ENCODE measurements at regions not wholly inside any gene's neighbourhood (a gene's known extent, or its start where the extent isn't known, plus 50 kb on each side); places are given as distances from the start of the nearest gene placed in this dataset.
A peak's percentile ranks its signal among the peaks of the same experiment; 100 is the strongest.
"Not testable (repeated sequence)": the region's sequence is repeated elsewhere in the genome, so short reads cannot be mapped to it uniquely, and the experiment has no call there.

GRCh38 chr10:3573498-3573897 is 211.5 kb downstream of the KLF6 start:
- no peak overlapping the region for H3K4me3 Mint-ChIP-seq
- H3K27ac Mint-ChIP-seq: no peak overlapping the region
- H3K4me1 Mint-ChIP-seq (ENCODE audit: low read depth): no peaks in the 10 kb centered on the region
- H3K36me3 Mint-ChIP-seq (ENCODE audit: low read depth): no peaks in the 10 kb centered on the region
- DNase-seq: no peak
- peaks cover 9% of the 10 kb centered on the region for H3K27me3 Mint-ChIP-seq
- H3K9me3 Mint-ChIP-seq: no peaks in the 10 kb centered on the region

DNA sequence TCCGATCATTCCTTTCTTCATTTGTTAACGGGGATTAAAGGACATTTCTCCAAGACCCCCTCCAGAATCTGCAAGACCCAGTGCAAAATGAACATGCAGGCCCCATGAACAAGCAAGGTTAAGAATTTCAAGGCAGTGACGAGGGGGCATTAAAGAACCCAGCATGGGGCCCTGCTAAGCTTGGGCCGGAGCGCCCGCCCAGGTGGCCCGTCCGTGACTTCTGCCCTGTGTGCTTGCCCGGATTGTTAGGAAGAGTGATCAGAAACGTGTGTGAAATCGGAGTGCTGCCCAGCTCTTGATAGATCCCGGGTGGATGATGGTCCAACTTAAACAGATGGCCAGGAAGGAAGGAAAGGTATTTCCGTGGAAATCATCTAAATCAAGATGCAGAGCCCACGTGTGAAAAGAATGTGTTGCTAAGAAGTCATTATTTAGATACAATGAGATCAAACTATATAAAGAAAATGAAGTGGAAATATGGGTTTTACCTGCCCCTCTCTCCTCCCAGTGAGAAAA is 213.6 kb downstream of the KLF6 start:
- peaks cover 4% of the 10 kb centered on the region for H3K4me1 Mint-ChIP-seq (ENCODE audit: low read depth)
- H3K9me3 Mint-ChIP-seq: no peaks in the 10 kb centered on the region
- H3K4me3 Mint-ChIP-seq: no peak overlapping the region
- H3K27me3 Mint-ChIP-seq: peaks cover 4% of the 10 kb centered on the region
- H3K27ac Mint-ChIP-seq: no peak overlapping the region
- DNase-seq: no peak
- no peaks in the 10 kb centered on the region for H3K36me3 Mint-ChIP-seq (ENCODE audit: low read depth)

DNA sequence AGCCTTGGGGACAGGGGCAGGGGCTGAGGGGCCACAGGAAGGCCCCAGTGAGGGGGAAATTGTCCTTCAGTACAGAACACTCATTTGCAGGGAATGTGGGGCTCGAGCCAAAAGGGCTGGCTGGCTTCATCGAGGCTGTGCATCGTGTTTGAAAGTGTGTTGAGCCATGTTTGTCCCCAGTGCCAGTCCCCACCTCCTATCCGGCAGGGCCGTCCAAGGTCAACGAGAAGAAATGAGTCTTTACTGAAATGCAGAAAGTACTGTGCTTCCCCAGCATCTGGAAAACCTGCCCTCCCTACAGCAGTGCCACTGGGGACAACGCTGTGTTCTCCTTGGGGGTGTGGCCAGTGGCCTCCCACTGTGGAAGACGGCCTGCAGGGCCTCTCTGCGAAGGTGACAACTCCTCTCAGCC is 214.1 kb downstream of the KLF6 start:
- no peak overlapping the region for H3K4me3 Mint-ChIP-seq
- no peaks in the 10 kb centered on the region for H3K36me3 Mint-ChIP-seq (ENCODE audit: low read depth)
- peaks cover 4% of the 10 kb centered on the region for H3K4me1 Mint-ChIP-seq (ENCODE audit: low read depth)
- no peak overlapping the region for H3K27ac Mint-ChIP-seq
- DNase-seq: no peak
- H3K9me3 Mint-ChIP-seq: no peaks in the 10 kb centered on the region
- peaks cover 4% of the 10 kb centered on the region for H3K27me3 Mint-ChIP-seq

DNA sequence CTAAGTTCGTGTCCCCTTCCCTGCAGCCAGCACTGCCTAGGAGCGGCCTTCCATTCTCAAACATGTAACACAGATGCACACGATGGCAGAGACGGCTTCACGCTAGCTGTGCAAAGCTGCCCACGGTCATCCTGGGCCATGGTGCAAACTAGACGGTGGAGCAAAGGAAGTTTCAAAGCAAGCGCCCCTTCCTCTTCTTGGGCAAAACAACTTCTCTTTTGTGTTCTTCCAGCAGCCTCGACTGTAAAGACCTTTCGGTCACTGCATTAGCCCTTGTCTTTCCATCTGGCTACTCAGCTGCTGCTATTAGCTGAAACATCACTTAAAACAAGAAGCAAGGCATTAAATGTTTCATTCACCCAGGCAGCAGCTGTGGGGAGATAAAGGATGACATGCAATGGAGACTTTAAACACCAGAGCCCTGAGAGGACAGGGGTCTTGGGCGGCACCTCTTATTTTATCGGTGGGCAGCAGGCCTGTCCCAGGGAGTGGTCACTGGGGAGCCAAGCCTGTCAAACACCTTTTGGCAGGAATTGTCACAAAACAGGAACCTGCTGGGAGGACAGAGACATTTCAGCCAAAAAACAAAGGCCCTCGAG is 214.8 kb downstream of the KLF6 start:
- H3K9me3 Mint-ChIP-seq: peaks cover 1% of the 10 kb centered on the region
- H3K27me3 Mint-ChIP-seq: peaks cover 4% of the 10 kb centered on the region
- no peaks in the 10 kb centered on the region for H3K36me3 Mint-ChIP-seq (ENCODE audit: low read depth)
- H3K4me1 Mint-ChIP-seq (ENCODE audit: low read depth): peaks cover 4% of the 10 kb centered on the region
- DNase-seq: no peak
- H3K4me3 Mint-ChIP-seq: no peak overlapping the region
- H3K27ac Mint-ChIP-seq: no peak overlapping the region

DNA sequence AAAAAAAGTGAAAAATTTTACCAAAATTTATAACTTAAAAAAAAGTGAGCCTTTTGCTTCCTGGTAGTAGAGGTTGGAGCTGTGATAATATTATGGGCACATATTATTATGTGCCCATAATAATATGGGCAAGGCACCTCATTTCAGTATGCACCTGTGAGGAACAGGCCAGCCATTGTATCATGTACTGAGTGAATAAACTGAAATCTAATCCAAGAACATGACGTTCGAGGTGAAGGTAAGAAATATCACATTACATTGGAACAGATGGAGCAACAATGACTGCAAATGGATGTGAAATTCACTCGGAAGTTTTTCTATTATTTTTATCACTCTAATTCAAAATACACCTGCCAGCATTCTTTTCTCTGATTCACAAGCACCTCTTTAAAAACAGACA is 216.0 kb downstream of the KLF6 start:
- Mint-ChIP-seq H3K4me1 (ENCODE audit: low read depth) (peaks cover 12% of the 10 kb centered on the region), H3K27ac (no peak overlapping the region), H3K36me3 (ENCODE audit: low read depth) (no peaks in the 10 kb centered on the region), H3K9me3 (peaks cover 3% of the 10 kb centered on the region), H3K4me3 (no peak overlapping the region), H3K27me3 (no peaks in the 10 kb centered on the region)
- no peak for DNase-seq

DNA sequence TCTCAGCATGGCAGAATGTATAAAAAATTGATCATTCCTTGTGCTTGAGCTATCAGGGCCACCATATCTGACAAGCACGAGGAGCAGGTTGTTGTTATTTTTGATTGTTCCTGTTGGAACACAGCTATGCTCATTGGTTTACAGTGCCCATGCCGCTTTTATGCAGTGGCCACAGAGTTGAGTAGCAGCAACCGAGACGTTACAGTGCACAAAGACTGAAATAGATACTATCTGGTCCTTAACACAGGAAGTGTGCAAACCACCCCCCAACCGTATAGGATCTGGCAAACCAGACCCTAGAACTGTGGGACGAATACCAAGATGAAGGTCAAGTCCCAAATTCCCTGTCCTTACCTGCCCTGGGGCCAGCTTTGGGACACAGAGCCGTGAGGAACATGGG is 216.6 kb downstream of the KLF6 start:
- Mint-ChIP-seq H3K9me3 (peaks cover 3% of the 10 kb centered on the region), H3K36me3 (ENCODE audit: low read depth) (no peaks in the 10 kb centered on the region), H3K4me3 (no peak overlapping the region), H3K27ac (no peak overlapping the region), H3K4me1 (ENCODE audit: low read depth) (peaks cover 16% of the 10 kb centered on the region), H3K27me3 (no peaks in the 10 kb centered on the region)
- no peak for DNase-seq

- Mint-ChIP-seq H3K9me3 (peaks cover 3% of the 10 kb centered on the region), H3K4me3 (no peak overlapping the region), H3K4me1 (ENCODE audit: low read depth) (peaks cover 23% of the 10 kb centered on the region), H3K27ac (no peak overlapping the region), H3K36me3 (ENCODE audit: low read depth) (no peaks in the 10 kb centered on the region), H3K27me3 (no peaks in the 10 kb centered on the region)
- DNase-seq: no peak
Observed at GRCh38 chr10:3567291-3567963, 217.6 kb downstream of the KLF6 start.

DNA sequence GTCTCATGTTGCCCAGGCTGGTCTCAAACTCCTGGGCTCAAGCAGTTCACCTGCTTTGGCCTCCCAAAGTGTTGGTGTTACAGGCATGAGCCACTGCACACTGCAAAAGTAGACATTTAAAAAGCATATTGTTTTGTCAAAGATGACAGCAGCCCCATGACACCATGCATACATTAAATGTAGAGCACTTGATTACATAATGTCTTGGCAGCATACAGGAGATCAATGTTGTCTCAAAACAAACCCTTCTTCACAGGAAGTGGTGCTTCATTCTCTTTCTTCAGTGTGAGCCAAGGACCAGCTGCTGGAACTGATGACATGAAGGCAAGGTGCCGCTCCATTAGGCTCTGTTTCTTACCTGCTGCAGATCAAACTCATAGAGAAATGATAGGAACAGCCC is 218.4 kb downstream of the KLF6 start:
- H3K36me3 Mint-ChIP-seq (ENCODE audit: low read depth): no peaks in the 10 kb centered on the region

GRCh38 chr10:3564346-3565002 is 220.5 kb downstream of the KLF6 start:
- Mint-ChIP-seq H3K27ac (no peak overlapping the region), H3K4me1 (ENCODE audit: low read depth) (peaks cover 24% of the 10 kb centered on the region), H3K9me3 (peaks cover 3% of the 10 kb centered on the region), H3K36me3 (ENCODE audit: low read depth) (no peaks in the 10 kb centered on the region), H3K27me3 (peaks cover under 1% of the 10 kb centered on the region), H3K4me3 (no peak overlapping the region)
- no peak for DNase-seq

More for the DNA sequence above, 218.4 kb downstream of the KLF6 start:
- peaks cover 24% of the 10 kb centered on the region for H3K4me1 Mint-ChIP-seq (ENCODE audit: low read depth)
- no peak for DNase-seq
- no peaks in the 10 kb centered on the region for H3K27me3 Mint-ChIP-seq
- H3K9me3 Mint-ChIP-seq: peaks cover 3% of the 10 kb centered on the region
- H3K27ac Mint-ChIP-seq: no peak overlapping the region
- no peak overlapping the region for H3K4me3 Mint-ChIP-seq

- peak; percentile 49 for DNase-seq
- Mint-ChIP-seq H3K4me3 (no peak overlapping the region), H3K4me1 (ENCODE audit: low read depth) (peaks cover 24% of the 10 kb centered on the region), H3K27me3 (peaks cover 2% of the 10 kb centered on the region), H3K9me3 (peaks cover 3% of the 10 kb centered on the region), H3K27ac (peak overlapping the region; percentile 63), H3K36me3 (ENCODE audit: low read depth) (no peaks in the 10 kb centered on the region)
Observed at GRCh38 chr10:3563298-3563697, 221.7 kb downstream of the KLF6 start.

- DNase-seq; H3K27ac Mint-ChIP-seq; H3K27me3 Mint-ChIP-seq; H3K36me3 Mint-ChIP-seq (ENCODE audit: low read depth); H3K9me3 Mint-ChIP-seq; H3K4me3 Mint-ChIP-seq: not testable (repeated sequence)
- peaks cover 20% of the 10 kb centered on the region for H3K4me1 Mint-ChIP-seq (ENCODE audit: low read depth)
Observed at GRCh38 chr10:3560628-3561027, 224.4 kb downstream of the KLF6 start.

- Mint-ChIP-seq H3K4me3 (no peak overlapping the region), H3K27ac (no peak overlapping the region), H3K4me1 (ENCODE audit: low read depth) (peaks cover 19% of the 10 kb centered on the region), H3K9me3 (no peaks in the 10 kb centered on the region), H3K36me3 (ENCODE audit: low read depth) (no peaks in the 10 kb centered on the region), H3K27me3 (peaks cover 16% of the 10 kb centered on the region)
- DNase-seq: no peak
Observed at GRCh38 chr10:3559527-3559926, 225.5 kb downstream of the KLF6 start.

- DNase-seq: no peak
- Mint-ChIP-seq H3K27ac (no peak overlapping the region), H3K36me3 (ENCODE audit: low read depth) (no peaks in the 10 kb centered on the region), H3K4me3 (no peak overlapping the region), H3K27me3 (peaks cover 19% of the 10 kb centered on the region), H3K9me3 (no peaks in the 10 kb centered on the region), H3K4me1 (ENCODE audit: low read depth) (peaks cover 20% of the 10 kb centered on the region)
Observed at GRCh38 chr10:3559011-3559410, 226.0 kb downstream of the KLF6 start.

- not testable (repeated sequence) for H3K4me1 Mint-ChIP-seq (ENCODE audit: low read depth); H3K36me3 Mint-ChIP-seq (ENCODE audit: low read depth); H3K9me3 Mint-ChIP-seq; DNase-seq; H3K27ac Mint-ChIP-seq; H3K4me3 Mint-ChIP-seq
- H3K27me3 Mint-ChIP-seq: peaks cover 19% of the 10 kb centered on the region
Observed at GRCh38 chr10:3556191-3557017, 228.6 kb downstream of the KLF6 start.

All from activated T-cell treated with anti-CD3 and anti-CD28 coated beads, Interleukin-2, amount 50 U/mL, for 24 hours (primary cell).